ENCODE measurements at regions not wholly inside any gene's neighbourhood (a gene's known extent, or its start where the extent isn't known, plus 50 kb on each side); places are given as distances from the start of the nearest gene placed in this dataset. TPM values are rescaled to one million over a fixed set of nuclear protein-coding genes. Genes with fewer than 3 reads are reported as not detected.

Small RNAs in the stretch of these regions (small RNA-seq; reads per million reads assigned to genes)
- not detected for gene AC074198.2
- gene RNU6-284P = not detected
